ENCODE measurements at regions not wholly inside any gene's neighbourhood (a gene's known extent, or its start where the extent isn't known, plus 50 kb on each side); places are given as distances from the start of the nearest gene placed in this dataset.
"Not testable (repeated sequence)": the region's sequence is repeated elsewhere in the genome, so short reads cannot be mapped to it uniquely, and the experiment has no call there.

- DNase-seq = no peak
Measured at GRCh38 chr3:23710555-23710954, 95.2 kb upstream of the UBE2E1 start.

- no peak for DNase-seq
Measured at GRCh38 chr3:23711916-23712494, 93.8 kb upstream of the UBE2E1 start.

- DNase-seq = no peak
Measured at GRCh38 chr3:23712656-23713559, 92.8 kb upstream of the UBE2E1 start.

GRCh38 chr3:23713641-23714040, 92.1 kb upstream of the UBE2E1 start:
- DNase-seq = no peak

- DNase-seq = no peak
Measured at GRCh38 chr3:23720059-23720458, 85.7 kb upstream of the UBE2E1 start.

DNA sequence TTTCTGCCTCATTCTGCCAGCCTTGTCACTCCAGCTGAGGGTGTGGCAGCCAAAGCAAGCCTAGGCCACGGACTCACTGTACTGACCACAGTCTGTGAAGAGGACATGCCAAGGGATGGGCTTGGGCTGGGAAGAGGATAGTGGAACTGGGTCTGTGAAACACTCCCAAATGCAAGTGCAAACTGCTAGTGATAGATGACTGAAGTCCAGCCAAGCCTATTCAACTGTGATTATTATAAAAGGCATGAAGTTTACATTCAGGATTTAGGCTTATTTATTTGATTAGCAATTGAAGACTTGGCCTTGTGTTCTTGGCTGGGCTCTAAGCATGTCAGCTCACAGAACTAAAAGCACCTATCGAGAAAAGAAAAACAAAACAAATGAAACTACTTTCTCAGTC, 84.9 kb upstream of the UBE2E1 start:
- no peak for DNase-seq

- DNase-seq = no peak
Measured at GRCh38 chr3:23723141-23723540, 82.6 kb upstream of the UBE2E1 start.

- no peak for DNase-seq
Measured at GRCh38 chr3:23723930-23724329, 81.8 kb upstream of the UBE2E1 start.

- DNase-seq = no peak
Measured at GRCh38 chr3:23726811-23727548, 78.8 kb upstream of the UBE2E1 start.

DNA sequence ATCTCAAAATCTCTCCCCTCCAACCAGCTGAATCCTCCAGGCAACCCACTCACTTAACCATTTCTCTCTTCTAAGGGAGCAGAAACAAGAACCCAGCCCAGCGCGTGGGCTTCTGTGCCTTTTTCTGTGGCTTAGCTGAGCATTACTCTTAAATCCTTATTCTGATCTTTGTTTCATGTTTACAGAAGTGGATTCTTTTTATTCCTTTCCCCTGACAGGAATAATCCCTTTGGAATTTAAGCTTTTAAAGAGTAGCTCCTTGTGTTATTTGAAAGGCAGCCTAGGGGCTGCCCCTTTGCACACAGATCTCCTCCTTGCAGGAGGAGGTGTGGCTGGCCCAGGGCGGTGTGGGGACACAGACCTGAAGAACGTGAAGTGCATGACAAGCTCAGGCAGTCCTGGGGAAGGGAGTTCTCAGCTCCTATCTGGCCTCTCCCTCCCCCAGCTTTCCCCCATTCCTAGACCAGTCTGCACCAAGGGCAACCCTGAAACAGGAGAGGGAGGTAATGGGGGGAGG, 77.1 kb upstream of the UBE2E1 start:
- no peak for DNase-seq

GRCh38 chr3:23729362-23729761, 76.4 kb upstream of the UBE2E1 start:
- not testable (repeated sequence) for DNase-seq

DNA sequence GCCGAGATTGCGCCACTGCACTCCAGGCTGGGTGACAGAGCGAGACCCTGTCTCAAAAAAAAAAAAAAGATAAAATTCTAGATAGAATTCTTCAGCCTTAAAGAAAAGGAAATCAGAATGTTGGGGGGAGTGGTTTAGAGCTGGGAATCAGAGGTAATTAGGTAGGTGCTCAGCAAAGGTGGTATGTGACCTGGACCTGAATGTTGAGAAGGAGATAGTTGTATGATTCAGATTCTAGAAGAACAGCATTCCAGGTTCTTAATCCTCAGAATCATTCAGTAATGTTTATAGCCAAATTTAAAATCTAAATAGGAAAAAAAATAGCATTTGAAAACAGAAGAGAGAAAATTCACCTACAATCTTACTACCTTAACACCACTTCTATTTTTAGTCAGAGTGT, 71.3 kb upstream of the UBE2E1 start:
- no peak for DNase-seq

DNA sequence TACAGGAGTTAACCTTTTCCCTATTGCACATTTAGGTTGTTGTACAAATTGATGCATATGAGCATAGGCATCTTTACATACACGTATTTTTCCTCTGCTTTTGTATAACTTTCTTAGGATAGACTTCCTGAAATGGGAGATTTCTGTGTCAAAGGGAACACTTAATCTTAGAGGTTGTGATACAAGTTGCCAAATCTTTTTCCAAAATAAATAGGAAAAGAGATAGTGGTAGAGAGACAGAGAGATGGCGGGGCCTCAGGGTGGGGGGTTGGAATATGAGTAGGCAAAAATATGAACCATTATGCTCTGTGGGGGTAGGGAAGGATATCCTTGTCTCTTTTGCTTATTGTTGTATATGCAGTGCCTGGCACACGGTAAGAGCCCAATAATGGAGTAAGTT, 70.7 kb upstream of the UBE2E1 start:
- DNase-seq = no peak

DNA sequence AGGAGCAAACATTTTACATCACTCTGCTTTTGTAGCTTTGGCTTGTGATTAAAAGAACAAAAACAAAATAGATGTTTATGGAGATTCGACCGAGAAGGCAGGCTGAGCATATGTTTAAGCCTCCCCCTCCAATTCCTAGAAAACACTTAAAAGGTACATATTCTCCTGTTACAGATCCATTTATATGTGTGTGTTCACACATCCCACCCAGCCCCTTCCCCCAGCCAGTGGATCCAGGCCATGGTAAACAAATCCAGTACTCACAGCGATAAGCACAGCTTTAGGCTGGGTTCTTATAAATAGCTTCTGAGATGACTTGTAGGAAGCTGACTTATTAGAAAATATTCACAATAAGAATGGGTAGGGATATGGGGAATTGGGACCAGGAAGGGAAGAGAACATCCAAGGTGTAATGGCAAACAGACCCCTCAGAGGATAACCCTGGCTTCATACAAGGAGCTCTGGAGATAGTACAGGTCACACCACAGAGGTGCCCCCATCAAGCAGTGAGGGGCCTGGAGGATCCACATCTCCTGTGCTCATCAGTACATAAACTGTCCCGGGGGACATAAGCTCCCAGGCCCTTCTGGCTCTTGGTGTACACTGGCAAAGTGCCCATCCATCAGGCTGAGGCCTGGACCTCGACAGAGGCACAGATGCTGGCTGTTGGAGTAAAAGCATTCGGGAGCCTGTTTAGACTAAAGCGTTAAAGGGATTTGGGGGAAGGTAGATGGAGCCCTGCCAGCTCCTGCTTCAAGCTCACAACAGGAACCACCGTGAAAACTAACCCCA, 70.0 kb upstream of the UBE2E1 start:
- no peak for DNase-seq

DNA sequence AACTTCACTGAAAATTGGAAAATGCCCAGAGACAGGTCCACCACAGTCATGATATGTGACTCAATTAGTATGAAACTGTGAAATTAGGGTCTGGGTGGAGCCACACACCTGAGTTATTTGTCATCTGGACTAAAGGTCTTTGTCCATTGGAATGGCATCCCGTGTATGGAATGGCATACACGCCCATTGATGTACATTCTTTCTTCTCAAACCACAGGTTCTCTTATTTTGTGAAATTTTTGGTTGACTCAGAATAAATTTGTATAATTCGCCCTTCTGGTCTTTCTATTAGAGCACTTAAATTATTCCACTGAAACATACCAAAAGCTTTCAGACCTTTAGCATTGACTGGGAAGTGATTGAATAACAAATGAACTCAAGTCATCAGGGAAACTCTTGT, 66.8 kb upstream of the UBE2E1 start:
- DNase-seq = no peak

- no peak for DNase-seq
Measured at GRCh38 chr3:23739536-23739935, 66.2 kb upstream of the UBE2E1 start.

DNA sequence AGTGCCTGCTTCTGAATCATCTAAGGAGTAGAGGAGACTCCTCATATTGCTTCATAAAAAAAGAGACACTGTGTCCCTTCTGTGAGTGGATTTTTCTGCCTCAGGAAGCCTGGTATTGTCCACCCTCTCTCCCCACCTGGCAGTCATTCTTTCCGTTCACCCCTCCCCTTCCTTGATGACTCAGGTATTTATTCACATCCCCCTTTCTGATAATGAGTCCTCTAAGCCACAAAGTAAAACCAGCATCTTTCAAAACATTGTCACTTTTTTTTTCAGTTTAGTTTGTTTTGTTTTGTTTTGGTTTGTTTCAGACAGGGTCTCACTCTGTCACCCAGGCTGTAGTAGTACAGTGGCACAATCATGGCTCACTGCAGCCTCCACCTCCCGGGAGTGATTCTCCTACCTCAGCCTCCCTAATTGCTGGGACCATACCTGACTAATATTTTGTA, 65.2 kb upstream of the UBE2E1 start:
- no peak for DNase-seq

GRCh38 chr3:23741036-23741706, 64.6 kb upstream of the UBE2E1 start:
- no peak for DNase-seq

DNA sequence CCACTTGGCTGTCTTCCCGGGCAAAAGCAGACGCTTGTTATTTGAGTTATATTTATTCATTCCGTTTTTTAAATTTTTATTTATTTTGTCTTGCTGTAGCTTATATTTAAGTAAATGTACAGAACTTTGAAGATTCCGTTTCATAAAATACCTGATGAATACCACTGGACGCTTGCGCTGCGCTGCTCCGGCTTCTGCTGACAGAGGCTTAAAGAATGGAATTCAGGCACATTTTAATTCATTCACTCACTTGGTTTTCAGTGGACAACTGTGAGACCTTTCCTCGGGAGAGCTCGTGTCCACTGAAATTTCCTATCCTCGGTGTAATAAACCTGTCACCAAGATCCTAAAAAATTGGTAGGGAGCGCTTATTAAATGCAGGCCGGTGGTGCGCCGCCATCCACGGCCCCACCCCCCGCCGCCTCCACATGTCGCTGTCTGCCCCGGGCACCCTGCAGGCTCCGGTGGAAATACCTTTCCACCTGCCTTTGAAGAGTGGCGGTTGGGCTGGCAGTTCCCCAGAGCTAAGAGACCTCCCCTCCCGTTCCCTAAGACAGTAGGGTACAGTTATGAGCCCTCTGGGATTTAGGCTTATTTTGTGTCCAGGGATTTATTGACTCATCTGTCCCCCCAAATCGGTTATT, 62.5 kb upstream of the UBE2E1 start:
- DNase-seq = no peak

DNA sequence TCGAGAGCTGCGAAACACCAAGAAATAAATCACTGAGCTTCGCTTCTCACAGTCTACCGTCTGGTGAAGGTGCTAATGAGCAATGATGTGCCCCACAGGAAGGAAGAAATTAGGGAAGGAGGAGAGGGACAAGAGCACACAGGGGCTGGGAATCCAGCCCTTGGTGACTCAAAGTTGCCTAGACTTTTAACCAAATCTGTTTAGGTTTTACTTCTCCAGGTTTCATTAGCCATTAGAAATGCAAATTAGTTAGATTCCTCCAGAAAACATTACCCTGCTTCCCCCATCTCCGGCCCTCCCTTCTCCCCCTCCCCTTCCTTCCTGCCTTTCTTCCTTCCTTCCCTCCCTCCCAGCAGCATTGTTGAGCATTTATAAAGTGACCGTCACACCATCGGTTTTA, 59.3 kb upstream of the UBE2E1 start:
- DNase-seq = no peak

- DNase-seq = no peak
Measured at GRCh38 chr3:23747841-23748240, 57.9 kb upstream of the UBE2E1 start.
